ENCODE measurements at regions not wholly inside any gene's neighbourhood (a gene's known extent, or its start where the extent isn't known, plus 50 kb on each side); places are given as distances from the start of the nearest gene placed in this dataset.

- H3K23ac ChIP-seq (ENCODE audit: low read depth, low read length, poor library complexity) = no peak overlapping the region
- no peak overlapping the region for H3K4ac ChIP-seq (ENCODE audit: low read length)
- no CpG with 5 or more reads among the region's 5 CpGs for WGBS, 2 donors (ENCODE audit: extremely low coverage in 2 of 2, insufficient read length in 2 of 2, insufficient replicate concordance in 1 of 2)
- no peak overlapping the region for H3K27ac ChIP-seq (replicated peaks; ENCODE audit: low read length)
- H2BK12ac ChIP-seq (ENCODE audit: low read length) = no peak overlapping the region
- no peaks in the 10 kb centered on the region for H3K27me3 ChIP-seq (ENCODE audit: control insufficient read depth in 3 of 3, insufficient read depth in 3 of 3, low read depth in 1 of 3, low read length in 3 of 3)
- H2BK120ac ChIP-seq (ENCODE audit: low read depth, low read length) = no peak overlapping the region
- peak overlapping the region; percentile 56 for H3K18ac ChIP-seq (ENCODE audit: low read length)
- H3K79me1 ChIP-seq (ENCODE audit: low read depth, low read length) = no peaks in the 10 kb centered on the region
- no peak overlapping the region for H3K9ac ChIP-seq (ENCODE audit: low read depth, low read length, poor library complexity)
- H3K4me3 ChIP-seq (ENCODE audit: low read length in 2 of 2) = no peak overlapping the region
- H3K4me2 ChIP-seq (ENCODE audit: insufficient read depth, low read length, poor library complexity, severe bottlenecking) = no peak overlapping the region
- no peak overlapping the region for H4K91ac ChIP-seq (ENCODE audit: low read depth, low read length, poor library complexity)
- no peak overlapping the region for H2BK15ac ChIP-seq (ENCODE audit: low read length)
- no peak overlapping the region for H3K14ac ChIP-seq (ENCODE audit: low read length)
- no peak for DNase-seq (ENCODE audit: low spot score)
- no peak overlapping the region for H4K8ac ChIP-seq (ENCODE audit: low read depth, low read length)
- no peak overlapping the region for H2AFZ ChIP-seq (ENCODE audit: low read length)
- no peaks in the 10 kb centered on the region for H3K9me3 ChIP-seq (replicated peaks in 1 of 2; ENCODE audit: control insufficient read depth in 2 of 2, insufficient read depth in 1 of 2, low read depth in 1 of 2, low read length in 2 of 2)
- no peak overlapping the region for H2BK5ac ChIP-seq (ENCODE audit: low read length)
- H3K4me1 ChIP-seq (ENCODE audit: control insufficient read depth in 2 of 2, insufficient read depth in 1 of 2, low read depth in 1 of 2, low read length in 2 of 2) = peaks cover 9 to 17% of the 10 kb centered on the region in 2 donors
- H2AK5ac ChIP-seq (ENCODE audit: low read depth, low read length) = peak overlapping the region; percentile 61
- no peaks in the 10 kb centered on the region for H3K36me3 ChIP-seq (replicated peaks in 1 of 2; ENCODE audit: control insufficient read depth in 2 of 2, insufficient read depth in 2 of 2, low read length in 2 of 2)
Observed at GRCh38 chr14:58751788-58752187, 114.0 kb downstream of the DACT1 start.

GRCh38 chr14:58752289-58752688 lies 114.5 kb downstream of the DACT1 start:
- no peak overlapping the region for H3K4ac ChIP-seq (ENCODE audit: low read length)
- peak overlapping the region; percentile 63 for H2AFZ ChIP-seq (ENCODE audit: low read length)
- H4K91ac ChIP-seq (ENCODE audit: low read depth, low read length, poor library complexity) = no peak overlapping the region
- H3K4me1 ChIP-seq (ENCODE audit: control insufficient read depth in 2 of 2, insufficient read depth in 1 of 2, low read depth in 1 of 2, low read length in 2 of 2) = peaks cover 9 to 17% of the 10 kb centered on the region in 2 donors
- H3K23ac ChIP-seq (ENCODE audit: low read depth, low read length, poor library complexity) = no peak overlapping the region
- H3K9me3 ChIP-seq (replicated peaks in 1 of 2; ENCODE audit: control insufficient read depth in 2 of 2, insufficient read depth in 1 of 2, low read depth in 1 of 2, low read length in 2 of 2) = no peaks in the 10 kb centered on the region
- no peaks in the 10 kb centered on the region for H3K27me3 ChIP-seq (ENCODE audit: control insufficient read depth in 3 of 3, insufficient read depth in 3 of 3, low read depth in 1 of 3, low read length in 3 of 3)
- no peak for DNase-seq (ENCODE audit: low spot score)
- no peak overlapping the region for H3K14ac ChIP-seq (ENCODE audit: low read length)
- H3K36me3 ChIP-seq (replicated peaks in 1 of 2; ENCODE audit: control insufficient read depth in 2 of 2, insufficient read depth in 2 of 2, low read length in 2 of 2) = no peaks in the 10 kb centered on the region
- H3K27ac ChIP-seq (replicated peaks; ENCODE audit: low read length) = no peak overlapping the region
- H3K9ac ChIP-seq (ENCODE audit: low read depth, low read length, poor library complexity) = no peak overlapping the region
- no peak overlapping the region for H2BK120ac ChIP-seq (ENCODE audit: low read depth, low read length)
- no peak overlapping the region for H3K18ac ChIP-seq (ENCODE audit: low read length)
- H3K4me2 ChIP-seq (ENCODE audit: insufficient read depth, low read length, poor library complexity, severe bottlenecking) = no peak overlapping the region
- H3K4me3 ChIP-seq (ENCODE audit: low read length in 2 of 2) = no peak overlapping the region
- WGBS, 2 donors (ENCODE audit: extremely low coverage in 2 of 2, insufficient read length in 2 of 2, insufficient replicate concordance in 1 of 2) = no CpG with 5 or more reads among the region's 4 CpGs
- H2BK12ac ChIP-seq (ENCODE audit: low read length) = no peak overlapping the region
- H3K79me1 ChIP-seq (ENCODE audit: low read depth, low read length) = no peaks in the 10 kb centered on the region
- H2BK5ac ChIP-seq (ENCODE audit: low read length) = no peak overlapping the region
- no peak overlapping the region for H2AK5ac ChIP-seq (ENCODE audit: low read depth, low read length)
- H4K8ac ChIP-seq (ENCODE audit: low read depth, low read length) = no peak overlapping the region
- H2BK15ac ChIP-seq (ENCODE audit: low read length) = no peak overlapping the region

GRCh38 chr14:58752771-58753201 lies 115.0 kb downstream of the DACT1 start:
- H2BK120ac ChIP-seq (ENCODE audit: low read depth, low read length) = no peak overlapping the region
- no peak overlapping the region for H3K14ac ChIP-seq (ENCODE audit: low read length)
- no peak for DNase-seq (ENCODE audit: low spot score)
- no peak overlapping the region for H3K27ac ChIP-seq (replicated peaks; ENCODE audit: low read length)
- H3K9me3 ChIP-seq (replicated peaks in 1 of 2; ENCODE audit: control insufficient read depth in 2 of 2, insufficient read depth in 1 of 2, low read depth in 1 of 2, low read length in 2 of 2) = no peaks in the 10 kb centered on the region
- no peaks in the 10 kb centered on the region for H3K79me1 ChIP-seq (ENCODE audit: low read depth, low read length)
- no peak overlapping the region for H2BK15ac ChIP-seq (ENCODE audit: low read length)
- H3K27me3 ChIP-seq (ENCODE audit: control insufficient read depth in 3 of 3, insufficient read depth in 3 of 3, low read depth in 1 of 3, low read length in 3 of 3) = no peaks in the 10 kb centered on the region
- H3K23ac ChIP-seq (ENCODE audit: low read depth, low read length, poor library complexity) = no peak overlapping the region
- no peak overlapping the region for H3K4ac ChIP-seq (ENCODE audit: low read length)
- no peak overlapping the region for H2BK12ac ChIP-seq (ENCODE audit: low read length)
- no peak overlapping the region for H3K9ac ChIP-seq (ENCODE audit: low read depth, low read length, poor library complexity)
- no CpG with 5 or more reads among the region's 9 CpGs for WGBS, 2 donors (ENCODE audit: extremely low coverage in 2 of 2, insufficient read length in 2 of 2, insufficient replicate concordance in 1 of 2)
- no peak overlapping the region for H3K4me2 ChIP-seq (ENCODE audit: insufficient read depth, low read length, poor library complexity, severe bottlenecking)
- H3K36me3 ChIP-seq (replicated peaks in 1 of 2; ENCODE audit: control insufficient read depth in 2 of 2, insufficient read depth in 2 of 2, low read length in 2 of 2) = no peaks in the 10 kb centered on the region
- no peak overlapping the region for H4K91ac ChIP-seq (ENCODE audit: low read depth, low read length, poor library complexity)
- no peak overlapping the region for H2AK5ac ChIP-seq (ENCODE audit: low read depth, low read length)
- H3K4me1 ChIP-seq (ENCODE audit: control insufficient read depth in 2 of 2, insufficient read depth in 1 of 2, low read depth in 1 of 2, low read length in 2 of 2) = peaks cover 9 to 17% of the 10 kb centered on the region in 2 donors
- no peak overlapping the region for H2BK5ac ChIP-seq (ENCODE audit: low read length)
- H2AFZ ChIP-seq (ENCODE audit: low read length) = peak overlapping the region; percentile 63
- no peak overlapping the region for H3K18ac ChIP-seq (ENCODE audit: low read length)
- H3K4me3 ChIP-seq (ENCODE audit: low read length in 2 of 2) = no peak overlapping the region
- no peak overlapping the region for H4K8ac ChIP-seq (ENCODE audit: low read depth, low read length)

GRCh38 chr14:58755031-58755925 lies 117.5 kb downstream of the DACT1 start:
- no peak overlapping the region for H3K4me2 ChIP-seq (ENCODE audit: insufficient read depth, low read length, poor library complexity, severe bottlenecking)
- no peak overlapping the region for H3K9ac ChIP-seq (ENCODE audit: low read depth, low read length, poor library complexity)
- no peak overlapping the region for H3K4ac ChIP-seq (ENCODE audit: low read length)
- H3K23ac ChIP-seq (ENCODE audit: low read depth, low read length, poor library complexity) = no peak overlapping the region
- no peak overlapping the region for H2BK120ac ChIP-seq (ENCODE audit: low read depth, low read length)
- no peak overlapping the region for H3K14ac ChIP-seq (ENCODE audit: low read length)
- no peak overlapping the region for H2BK15ac ChIP-seq (ENCODE audit: low read length)
- peak overlapping the region; percentile 82 for H2AFZ ChIP-seq (ENCODE audit: low read length)
- no peak overlapping the region for H3K18ac ChIP-seq (ENCODE audit: low read length)
- no peak overlapping the region for H3K27ac ChIP-seq (replicated peaks; ENCODE audit: low read length)
- H3K79me1 ChIP-seq (ENCODE audit: low read depth, low read length) = no peaks in the 10 kb centered on the region
- H3K27me3 ChIP-seq (ENCODE audit: control insufficient read depth in 3 of 3, insufficient read depth in 3 of 3, low read depth in 1 of 3, low read length in 3 of 3) = no peaks in the 10 kb centered on the region
- no CpG with 5 or more reads among the region's 3 CpGs for WGBS, 2 donors (ENCODE audit: extremely low coverage in 2 of 2, insufficient read length in 2 of 2, insufficient replicate concordance in 1 of 2)
- no peak overlapping the region for H2BK12ac ChIP-seq (ENCODE audit: low read length)
- H3K36me3 ChIP-seq (replicated peaks in 1 of 2; ENCODE audit: control insufficient read depth in 2 of 2, insufficient read depth in 2 of 2, low read length in 2 of 2) = no peaks in the 10 kb centered on the region
- no peak overlapping the region for H4K91ac ChIP-seq (ENCODE audit: low read depth, low read length, poor library complexity)
- H2BK5ac ChIP-seq (ENCODE audit: low read length) = no peak overlapping the region
- no peaks in the 10 kb centered on the region for H3K9me3 ChIP-seq (replicated peaks in 1 of 2; ENCODE audit: control insufficient read depth in 2 of 2, insufficient read depth in 1 of 2, low read depth in 1 of 2, low read length in 2 of 2)
- no peak overlapping the region for H3K4me3 ChIP-seq (ENCODE audit: low read length in 2 of 2)
- DNase-seq (ENCODE audit: low spot score) = no peak
- peaks cover 9 to 20% of the 10 kb centered on the region in 2 donors for H3K4me1 ChIP-seq (ENCODE audit: control insufficient read depth in 2 of 2, insufficient read depth in 1 of 2, low read depth in 1 of 2, low read length in 2 of 2)
- H4K8ac ChIP-seq (ENCODE audit: low read depth, low read length) = no peak overlapping the region
- H2AK5ac ChIP-seq (ENCODE audit: low read depth, low read length) = no peak overlapping the region

Measured in neuronal stem cell (in vitro differentiated cells).